Upper lobe of right lung (tissue), 1 donor: ENCODE measurements at regions not wholly inside any gene's neighbourhood (a gene's known extent, or its start where the extent isn't known, plus 50 kb on each side); places are given as distances from the start of the nearest gene placed in this dataset.
"Not testable (repeated sequence)": the region's sequence is repeated elsewhere in the genome, so short reads cannot be mapped to it uniquely, and the experiment has no call there.

Experiments
- ATAC-seq: fragments of 200-7000 bp; cut with Tn5 transposase; one replicate; pipeline ENCODE4 v1.9.1; 2020; ENCODE audit warnings: mild to moderate bottlenecking, moderate library complexity
- DNase-seq: peaks from one replicate; pipeline ENCODE4 v3.0.0-alpha.2; 2020
- H3K27ac ChIP-seq: fragments of 200-600 bp; one replicate; pipeline ENCODE4 v1.8.0; 2022
- H3K27me3 ChIP-seq: fragments of 200-600 bp; one replicate; pipeline ENCODE4 v1.8.0; 2022; ENCODE audit warnings: mild to moderate bottlenecking
- H3K36me3 ChIP-seq: fragments of 200-600 bp; one replicate; pipeline ENCODE4 v1.8.0; 2022
- H3K4me1 ChIP-seq: fragments of 200-600 bp; one replicate; pipeline ENCODE4 v1.8.0; 2022
- H3K4me3 ChIP-seq: fragments of 200-600 bp; one replicate; pipeline ENCODE4 v1.8.0; 2022; ENCODE audit warnings: mild to moderate bottlenecking
- H3K9me3 ChIP-seq: fragments of 200-600 bp; one replicate; pipeline ENCODE4 v1.8.0; 2022
- CTCF ChIP-seq: fragments of 200-600 bp; IDR thresholded peaks from one replicate; pipeline ENCODE4 v1.8.0; 2022; ENCODE audit warnings: antibody characterized with exemption
- intact Hi-C: fragments of 100-400 bp; cut with DNase I; formaldehyde crosslinking; loops from one replicate; pipeline ENCODE4 v1.11.0; 2022
- donor health status: DM: no; HTN: yes; CAD: no; lungs with severe emphysema.

- DNase-seq: no peak
- Histone ChIP-seq H3K4me1 (no peaks in the 10 kb centered on the region), H3K36me3 (no peaks in the 10 kb centered on the region), H3K9me3 (no peaks in the 10 kb centered on the region), H3K27ac (no peak overlapping the region), H3K27me3 (no peaks in the 10 kb centered on the region), H3K4me3 (no peak overlapping the region)
- ATAC-seq: no peak
- TF ChIP-seq CTCF: no peak
- intact Hi-C loops: no loop called here
Measured at GRCh38 chr4:66017671-66018070, 347.4 kb upstream of the EPHA5 start.

GRCh38 chr4:66016240-66016639 is 346.0 kb upstream of the EPHA5 start:
- intact Hi-C loops: no loop called here
- Histone ChIP-seq H3K9me3 (no peaks in the 10 kb centered on the region), H3K27ac (no peak overlapping the region), H3K4me3 (no peak overlapping the region), H3K36me3 (no peaks in the 10 kb centered on the region), H3K4me1 (no peaks in the 10 kb centered on the region), H3K27me3 (no peaks in the 10 kb centered on the region)
- TF ChIP-seq CTCF: no peak
- ATAC-seq: no peak
- no peak for DNase-seq

GRCh38 chr4:66014146-66014765 is 344.0 kb upstream of the EPHA5 start:
- H3K4me1 ChIP-seq: no peaks in the 10 kb centered on the region
- DNase-seq (no peak), ATAC-seq (no peak)
- no peaks in the 10 kb centered on the region for H3K9me3 ChIP-seq
- intact Hi-C loops: no loop called here
- no peak overlapping the region for H3K4me3 ChIP-seq
- H3K27ac ChIP-seq: no peak overlapping the region
- no peaks in the 10 kb centered on the region for H3K27me3 ChIP-seq
- no peak for TF ChIP-seq CTCF
- H3K36me3 ChIP-seq: no peaks in the 10 kb centered on the region

GRCh38 chr4:66000510-66001117 is 330.3 kb upstream of the EPHA5 start:
- intact Hi-C loops: no loop called here

GRCh38 chr4:65999518-65999871 is 329.2 kb upstream of the EPHA5 start:
- ATAC-seq: no peak
- DNase-seq: no peak
- intact Hi-C loops: no loop called here
- H3K27me3 ChIP-seq: no peaks in the 10 kb centered on the region
- no peaks in the 10 kb centered on the region for H3K9me3 ChIP-seq
- no peaks in the 10 kb centered on the region for H3K4me1 ChIP-seq
- H3K36me3 ChIP-seq: no peaks in the 10 kb centered on the region
- H3K4me3 ChIP-seq: no peak overlapping the region
- TF ChIP-seq CTCF: no peak
- H3K27ac ChIP-seq: no peak overlapping the region

More at GRCh38 chr4:66000510-66001117, 330.3 kb upstream of the EPHA5 start:
- TF ChIP-seq CTCF: no peak
- ATAC-seq: no peak
- no peaks in the 10 kb centered on the region for H3K4me1 ChIP-seq
- H3K4me3 ChIP-seq: no peak overlapping the region
- no peak for DNase-seq
- no peaks in the 10 kb centered on the region for H3K27me3 ChIP-seq
- no peaks in the 10 kb centered on the region for H3K9me3 ChIP-seq
- H3K27ac ChIP-seq: no peak overlapping the region
- no peaks in the 10 kb centered on the region for H3K36me3 ChIP-seq

- DNase-seq: peak; percentile 36
- intact Hi-C loops, ATAC-seq: not testable (repeated sequence)
Measured at GRCh38 chr4:65998807-65999517, 328.7 kb upstream of the EPHA5 start.

More at GRCh38 chr4:65998807-65999517, 328.7 kb upstream of the EPHA5 start:
- H3K36me3 ChIP-seq, H3K4me1 ChIP-seq, H3K9me3 ChIP-seq, H3K27me3 ChIP-seq, H3K27ac ChIP-seq, H3K4me3 ChIP-seq: not testable (repeated sequence)
